Urinary bladder (tissue), 3 donors: ENCODE measurements at regions not wholly inside any gene's neighbourhood (a gene's known extent, or its start where the extent isn't known, plus 50 kb on each side); places are given as distances from the start of the nearest gene placed in this dataset.

Experiments
- DNase-seq: peaks from one replicate; pipeline ENCODE4 v3.0.0-alpha.2; 2015; ENCODE audit errors: extremely low spot score
- H3K27ac ChIP-seq: one replicate; pipeline ENCODE4 v1.5.1; 2013; ENCODE audit warnings: low read depth, mild to moderate bottlenecking, moderate library complexity
- H3K36me3 ChIP-seq: one replicate; pipeline ENCODE4 v1.6.1; 2013; ENCODE audit warnings: mild to moderate bottlenecking, moderate library complexity; ENCODE audit not compliant: insufficient read depth
- H3K4me1 ChIP-seq: one replicate; pipeline ENCODE4 v1.6.1; 2013; ENCODE audit warnings: mild to moderate bottlenecking, moderate library complexity; ENCODE audit not compliant: insufficient read depth
- H3K4me3 ChIP-seq: one replicate; pipeline ENCODE4 v1.5.1; 2013; ENCODE audit warnings: low read depth, low read length
- WGBS: extraction: QIAGEN DNeasy Blood & Tissue Kit; methylation state at CpG from one replicate; pipeline ENCODE4 v1.1.7; 2013; 5-methylcytosine and 5-hydroxymethylcytosine counted together
- donor health status: healthy with polysubstance abuse.
- donor health status: healthy.

GRCh38 chr13:106034201-106034600 lies 501.3 kb downstream of the EFNB2 start:
- Histone ChIP-seq H3K36me3 (no peaks in the 10 kb centered on the region), H3K4me3 (no peak overlapping the region), H3K4me1 (peaks cover 2% of the 10 kb centered on the region), H3K27ac (no peak overlapping the region)
- WGBS, result 52% methylated on average over 6 of the region's 6 CpGs
- no peak for DNase-seq

GRCh38 chr13:106033659-106034058 lies 501.8 kb downstream of the EFNB2 start:
- no peak overlapping the region for H3K4me3 ChIP-seq
- H3K27ac ChIP-seq, result no peak overlapping the region
- H3K36me3 ChIP-seq, result no peaks in the 10 kb centered on the region
- H3K4me1 ChIP-seq, result peaks cover 2% of the 10 kb centered on the region
- DNase-seq, result no peak
- WGBS, result 52% methylated on average over 2 of the region's 2 CpGs

GRCh38 chr13:106032441-106032840 lies 503.0 kb downstream of the EFNB2 start:
- Histone ChIP-seq H3K36me3 (no peaks in the 10 kb centered on the region), H3K4me1 (peaks cover 2% of the 10 kb centered on the region), H3K27ac (no peak overlapping the region), H3K4me3 (no peak overlapping the region)
- WGBS, result 96% methylated on average over 2 of the region's 2 CpGs
- DNase-seq, result no peak

GRCh38 chr13:106029676-106030290 lies 505.7 kb downstream of the EFNB2 start:
- Histone ChIP-seq H3K36me3 (no peaks in the 10 kb centered on the region), H3K27ac (no peak overlapping the region), H3K4me3 (no peak overlapping the region), H3K4me1 (peaks cover 2% of the 10 kb centered on the region)
- no peak for DNase-seq
- 49% methylated on average over 7 of the region's 7 CpGs for WGBS

GRCh38 chr13:106028911-106029310 lies 506.6 kb downstream of the EFNB2 start:
- peaks cover 2% of the 10 kb centered on the region for H3K4me1 ChIP-seq
- WGBS, result 86% methylated on average over 6 of the region's 6 CpGs
- no peak for DNase-seq
- H3K4me3 ChIP-seq, result no peak overlapping the region
- H3K36me3 ChIP-seq, result no peaks in the 10 kb centered on the region
- no peak overlapping the region for H3K27ac ChIP-seq

- Histone ChIP-seq H3K4me3 (no peak overlapping the region), H3K4me1 (no peaks in the 10 kb centered on the region), H3K27ac (no peak overlapping the region), H3K36me3 (no peaks in the 10 kb centered on the region)
- no peak for DNase-seq
- WGBS, result 85% methylated on average over 2 of the region's 2 CpGs
Measured at GRCh38 chr13:106011600-106011999, 523.9 kb downstream of the EFNB2 start.

GRCh38 chr13:106010836-106011235 lies 524.6 kb downstream of the EFNB2 start:
- Histone ChIP-seq H3K4me1 (no peaks in the 10 kb centered on the region), H3K4me3 (no peak overlapping the region), H3K36me3 (no peaks in the 10 kb centered on the region), H3K27ac (no peak overlapping the region)
- WGBS, result 70% methylated on average over 3 of the region's 3 CpGs
- no peak for DNase-seq

- Histone ChIP-seq H3K36me3 (no peaks in the 10 kb centered on the region), H3K27ac (no peak overlapping the region)
Measured at GRCh38 chr13:106008540-106008939, 526.9 kb downstream of the EFNB2 start.

GRCh38 chr13:106007156-106007555 lies 528.3 kb downstream of the EFNB2 start:
- DNase-seq, result no peak
- H3K4me1 ChIP-seq, result no peaks in the 10 kb centered on the region
- 18% methylated on average over 2 of the region's 2 CpGs for WGBS
- H3K4me3 ChIP-seq, result no peak overlapping the region
- H3K27ac ChIP-seq, result no peak overlapping the region
- no peaks in the 10 kb centered on the region for H3K36me3 ChIP-seq

More at GRCh38 chr13:106008540-106008939, 526.9 kb downstream of the EFNB2 start:
- H3K4me3 ChIP-seq, result no peak overlapping the region
- DNase-seq, result no peak
- H3K4me1 ChIP-seq, result no peaks in the 10 kb centered on the region

GRCh38 chr13:106003651-106004050 lies 531.8 kb downstream of the EFNB2 start:
- no peak overlapping the region for H3K4me3 ChIP-seq
- no peaks in the 10 kb centered on the region for H3K4me1 ChIP-seq
- WGBS, result 85% methylated on average over 1 of the region's 1 CpG
- no peaks in the 10 kb centered on the region for H3K36me3 ChIP-seq
- no peak overlapping the region for H3K27ac ChIP-seq
- no peak for DNase-seq

GRCh38 chr13:106001443-106001842 lies 534.0 kb downstream of the EFNB2 start:
- no peaks in the 10 kb centered on the region for H3K36me3 ChIP-seq
- no peak for DNase-seq
- WGBS, result 48% methylated on average over 2 of the region's 2 CpGs
- no peak overlapping the region for H3K4me3 ChIP-seq
- no peaks in the 10 kb centered on the region for H3K4me1 ChIP-seq
- H3K27ac ChIP-seq, result no peak overlapping the region

- DNase-seq, result no peak
- Histone ChIP-seq H3K36me3 (no peaks in the 10 kb centered on the region), H3K4me1 (no peaks in the 10 kb centered on the region), H3K4me3 (no peak overlapping the region), H3K27ac (no peak overlapping the region)
- WGBS, result 73% methylated on average over 29 of the region's 29 CpGs
Measured at GRCh38 chr13:105997581-105998550, 537.6 kb downstream of the EFNB2 start.

GRCh38 chr13:105996391-105997025 lies 539.0 kb downstream of the EFNB2 start:
- DNase-seq, result no peak
- 57% methylated on average over 13 of the region's 13 CpGs for WGBS
- H3K27ac ChIP-seq, result no peak overlapping the region
- no peak overlapping the region for H3K4me3 ChIP-seq
- H3K4me1 ChIP-seq, result no peaks in the 10 kb centered on the region
- no peaks in the 10 kb centered on the region for H3K36me3 ChIP-seq

GRCh38 chr13:105994340-105994739 lies 541.1 kb downstream of the EFNB2 start:
- H3K4me1 ChIP-seq, result no peaks in the 10 kb centered on the region
- no peak for DNase-seq
- no peak overlapping the region for H3K4me3 ChIP-seq
- WGBS, result 93% methylated on average over 5 of the region's 5 CpGs
- no peaks in the 10 kb centered on the region for H3K36me3 ChIP-seq
- H3K27ac ChIP-seq, result no peak overlapping the region
